A673 (cell line): ENCODE measurements at regions not wholly inside any gene's neighbourhood (a gene's known extent, or its start where the extent isn't known, plus 50 kb on each side); places are given as distances from the start of the nearest gene placed in this dataset.

Experiments used
- BruUV-seq: library from RNA; stranded (reverse); fragments of 400-500 nt; replicated peaks from 2 replicates; lab custom pipeline; 2021; lab: Mats Ljungman, UMichigan
- CTCF ChIA-PET: fragments of 300-600 bp; sonication (Branson Sonifier 250); formaldehyde crosslinking; loops from one replicate; lab custom pipeline; 2022; ENCODE audit warnings: antibody characterized with exemption; lab: Charles Lee
- POLR2A ChIA-PET: fragments of 300-600 bp; sonication (Branson Sonifier 250); formaldehyde crosslinking; loops from one replicate; lab custom pipeline; 2022; ENCODE audit warnings: antibody characterized with exemption; ENCODE audit not compliant: low non-redundant PET; lab: Charles Lee
- DNase-seq: peaks from one replicate; pipeline ENCODE4 v3.0.0-alpha.2; 2015; ENCODE audit warnings: low spot score
- H3K27ac ChIP-seq: fragments of 200-600 bp; sonication (generic); 2 replicates; pipeline ENCODE4 v1.5.1; 2016; ENCODE audit warnings: mixed run types, low read depth, mild to moderate bottlenecking, mixed read lengths, antibody characterized with exemption, low read length; ENCODE audit not compliant: poor library complexity, severe bottlenecking
- H3K27me3 ChIP-seq: fragments of 200-600 bp; sonication (generic); replicated peaks from 2 replicates; pipeline ENCODE4 v1.6.1; 2017; ENCODE audit warnings: mixed run types, low read depth, mild to moderate bottlenecking, mixed read lengths, antibody characterized with exemption, low read length; ENCODE audit not compliant: insufficient read depth, poor library complexity
- H3K36me3 ChIP-seq: fragments of 200-600 bp; sonication (generic); 2 replicates; pipeline ENCODE4 v1.6.1; 2016; ENCODE audit warnings: mixed run types, mild to moderate bottlenecking, mixed read lengths, antibody characterized with exemption, low read length; ENCODE audit not compliant: insufficient read depth, poor library complexity, severe bottlenecking
- H3K4me1 ChIP-seq: fragments of 200-600 bp; sonication (generic); 2 replicates; pipeline ENCODE4 v1.6.1; 2017; ENCODE audit warnings: mixed run types, mild to moderate bottlenecking, mixed read lengths, antibody characterized with exemption, low read length; ENCODE audit not compliant: insufficient read depth, poor library complexity, severe bottlenecking
- H3K4me3 ChIP-seq: fragments of 200-600 bp; sonication (generic); 2 replicates; pipeline ENCODE4 v1.5.1; 2016; ENCODE audit warnings: low read depth, mixed run types, mild to moderate bottlenecking, mixed read lengths, low read length; ENCODE audit not compliant: poor library complexity, severe bottlenecking
- H3K9me3 ChIP-seq: fragments of 200-600 bp; sonication (generic); 2 replicates; pipeline ENCODE4 v1.6.1; 2016; ENCODE audit warnings: mixed run types, low read depth, mild to moderate bottlenecking, mixed read lengths, antibody characterized with exemption, low read length; ENCODE audit not compliant: poor library complexity, severe bottlenecking
- CTCF ChIP-seq: fragments of 300-800, 200-600 bp; sonication (generic); conservative IDR thresholded peaks from 2 replicates; pipeline ENCODE4 v1.5.1; 2017; ENCODE audit warnings: low read depth, mild to moderate bottlenecking, antibody characterized with exemption, low read length, moderate library complexity, mixed read lengths
- EZH2 ChIP-seq: fragments of 200-600 bp; sonication (generic); IDR thresholded peaks from 2 replicates; pipeline ENCODE4 v1.6.1; 2017; ENCODE audit warnings: borderline replicate concordance, low read depth, mild to moderate bottlenecking, mixed read lengths, antibody characterized with exemption, low read length; ENCODE audit not compliant: poor library complexity, severe bottlenecking
- intact Hi-C: fragments of 100-400 bp; cut with micrococcal nuclease; formaldehyde crosslinking; loops from one replicate; pipeline ENCODE4 v1.10.0; 2022; ENCODE audit not compliant: unreplicated experiment

GRCh38 chr20:19835533-19836222 lies 77.6 kb downstream of the RIN2 start:
- Histone ChIP-seq H3K9me3 (no peaks in the 10 kb centered on the region), H3K36me3 (no peaks in the 10 kb centered on the region), H3K4me1 (peaks cover 64% of the 10 kb centered on the region), H3K4me3 (no peak overlapping the region), H3K27ac (no peak overlapping the region), H3K27me3 (no peaks in the 10 kb centered on the region)
- no peak for DNase-seq
- no peak for TF ChIP-seq EZH2
- TF ChIP-seq CTCF = no peak
- ChIA-PET POLR2A (no interaction called here), CTCF (no interaction called here)
- no TSS peak for BruUV-seq
- intact Hi-C loops = no loop called here

- Histone ChIP-seq H3K9me3 (no peaks in the 10 kb centered on the region), H3K27ac (no peak overlapping the region), H3K36me3 (no peaks in the 10 kb centered on the region), H3K4me1 (peaks cover 48% of the 10 kb centered on the region), H3K4me3 (no peak overlapping the region), H3K27me3 (no peaks in the 10 kb centered on the region)
- ChIA-PET POLR2A (no interaction called here), CTCF (no interaction called here)
- intact Hi-C loops = no loop called here
- TF ChIP-seq EZH2 (no peak), CTCF (no peak)
- no peak for DNase-seq
- no TSS peak for BruUV-seq
These were observed 80.4 kb downstream of the RIN2 start for GRCh38 chr20:19838468-19838867.

GRCh38 chr20:19839053-19839452 lies 81.0 kb downstream of the RIN2 start:
- Histone ChIP-seq H3K27ac (no peak overlapping the region), H3K27me3 (no peaks in the 10 kb centered on the region), H3K4me3 (no peak overlapping the region), H3K4me1 (peaks cover 42% of the 10 kb centered on the region), H3K36me3 (no peaks in the 10 kb centered on the region), H3K9me3 (no peaks in the 10 kb centered on the region)
- ChIA-PET POLR2A (no interaction called here), CTCF (no interaction called here)
- TF ChIP-seq EZH2 = no peak
- no peak for TF ChIP-seq CTCF
- BruUV-seq = no TSS peak
- no peak for DNase-seq
- intact Hi-C loops = no loop called here
